ENCODE measurements at regions not wholly inside any gene's neighbourhood (a gene's known extent, or its start where the extent isn't known, plus 50 kb on each side); places are given as distances from the start of the nearest gene placed in this dataset.
"Not testable (repeated sequence)": the region's sequence is repeated elsewhere in the genome, so short reads cannot be mapped to it uniquely, and the experiment has no call there.

- Mint-ChIP-seq H3K36me3 (ENCODE audit: low read depth, unreplicated experiment) (no peaks in the 10 kb centered on the region), H3K27ac (ENCODE audit: unreplicated experiment) (no peak overlapping the region), H3K4me3 (ENCODE audit: unreplicated experiment) (no peak overlapping the region), H3K4me1 (ENCODE audit: low read depth, unreplicated experiment) (peaks cover 3% of the 10 kb centered on the region), H3K9me3 (ENCODE audit: unreplicated experiment) (no peaks in the 10 kb centered on the region), H3K27me3 (ENCODE audit: low read depth, unreplicated experiment) (no peaks in the 10 kb centered on the region)
- H3K36me3 ChIP-seq (ENCODE audit: insufficient read depth, low read length) = no peaks in the 10 kb centered on the region
- H2AFZ ChIP-seq (ENCODE audit: low read depth, low read length) = no peak overlapping the region
- H4K20me1 ChIP-seq (ENCODE audit: insufficient read depth, low read length) = no peaks in the 10 kb centered on the region
- FAIRE-seq = no peak
- peaks cover 3% of the 10 kb centered on the region for H3K4me1 ChIP-seq (ENCODE audit: insufficient read depth, low read length)
- no peaks in the 10 kb centered on the region for H3K79me2 ChIP-seq (ENCODE audit: insufficient read depth, low read length)
- no peaks in the 10 kb centered on the region for H3K9me3 ChIP-seq (ENCODE audit: insufficient read depth, low read depth, low read length)
- H3K4me3 ChIP-seq (ENCODE audit: insufficient read depth, low read depth, low read length) = no peak overlapping the region
- H3K9ac ChIP-seq (ENCODE audit: low read length) = no peak overlapping the region
- peak; percentile 68 for DNase-seq (ENCODE audit: low read depth)
- no peak overlapping the region for H3K27ac ChIP-seq (ENCODE audit: low read depth, low read length)
- no peaks in the 10 kb centered on the region for H3K27me3 ChIP-seq (ENCODE audit: insufficient read depth, low read length)
- peak overlapping the region; percentile 44 for H3K4me2 ChIP-seq (ENCODE audit: low read length)
- TF ChIP-seq, protein P1, sequence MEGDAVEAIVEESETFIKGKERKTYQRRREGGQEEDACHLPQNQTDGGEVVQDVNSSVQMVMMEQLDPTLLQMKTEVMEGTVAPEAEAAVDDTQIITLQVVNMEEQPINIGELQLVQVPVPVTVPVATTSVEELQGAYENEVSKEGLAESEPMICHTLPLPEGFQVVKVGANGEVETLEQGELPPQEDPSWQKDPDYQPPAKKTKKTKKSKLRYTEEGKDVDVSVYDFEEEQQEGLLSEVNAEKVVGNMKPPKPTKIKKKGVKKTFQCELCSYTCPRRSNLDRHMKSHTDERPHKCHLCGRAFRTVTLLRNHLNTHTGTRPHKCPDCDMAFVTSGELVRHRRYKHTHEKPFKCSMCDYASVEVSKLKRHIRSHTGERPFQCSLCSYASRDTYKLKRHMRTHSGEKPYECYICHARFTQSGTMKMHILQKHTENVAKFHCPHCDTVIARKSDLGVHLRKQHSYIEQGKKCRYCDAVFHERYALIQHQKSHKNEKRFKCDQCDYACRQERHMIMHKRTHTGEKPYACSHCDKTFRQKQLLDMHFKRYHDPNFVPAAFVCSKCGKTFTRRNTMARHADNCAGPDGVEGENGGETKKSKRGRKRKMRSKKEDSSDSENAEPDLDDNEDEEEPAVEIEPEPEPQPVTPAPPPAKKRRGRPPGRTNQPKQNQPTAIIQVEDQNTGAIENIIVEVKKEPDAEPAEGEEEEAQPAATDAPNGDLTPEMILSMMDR (IDR thresholded peaks at IDR 0.05; ENCODE audit: insufficient read depth, low read depth, low read length) = no peak
- TF ChIP-seq EZH2 (IDR thresholded peaks at IDR 0.05; ENCODE audit: insufficient read depth, low read length) = no peak
Measured at GRCh38 chr2:175726223-175726622, 275.8 kb downstream of the LNPK start.

DNA sequence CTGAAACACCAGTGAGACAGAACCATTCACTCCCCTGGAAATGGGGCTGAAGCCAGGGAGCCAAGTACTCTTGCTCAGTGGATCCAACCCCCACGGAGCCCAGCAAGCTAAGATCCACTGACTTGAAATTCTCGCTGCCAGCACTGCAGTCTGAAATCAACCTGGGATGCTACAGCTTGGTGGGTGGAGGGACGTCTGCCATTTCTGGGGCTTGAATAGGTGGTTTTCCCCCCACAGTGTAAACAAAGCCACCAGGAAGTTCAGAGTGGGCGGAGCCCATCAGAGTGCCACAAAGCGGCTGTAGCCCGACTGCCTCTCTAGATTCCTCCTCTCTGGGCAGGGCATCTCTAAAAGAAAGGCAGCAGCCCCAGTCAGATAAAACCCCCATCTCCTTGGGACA, 292.8 kb downstream of the LNPK start:
- Histone ChIP-seq H4K20me1 (ENCODE audit: insufficient read depth, low read length) (no peaks in the 10 kb centered on the region), H3K79me2 (ENCODE audit: insufficient read depth, low read length) (no peaks in the 10 kb centered on the region), H3K4me2 (ENCODE audit: low read length) (no peak overlapping the region), H3K36me3 (ENCODE audit: insufficient read depth, low read length) (no peaks in the 10 kb centered on the region), H3K9me3 (ENCODE audit: insufficient read depth, low read depth, low read length) (no peaks in the 10 kb centered on the region), H3K4me1 (ENCODE audit: insufficient read depth, low read length) (no peaks in the 10 kb centered on the region), H2AFZ (ENCODE audit: low read depth, low read length) (no peak overlapping the region), H3K27ac (ENCODE audit: low read depth, low read length) (no peak overlapping the region), H3K27me3 (ENCODE audit: insufficient read depth, low read length) (no peaks in the 10 kb centered on the region), H3K9ac (ENCODE audit: low read length) (no peak overlapping the region), H3K4me3 (ENCODE audit: insufficient read depth, low read depth, low read length) (no peak overlapping the region)
- Mint-ChIP-seq H3K4me1 (ENCODE audit: low read depth, unreplicated experiment) (no peaks in the 10 kb centered on the region), H3K4me3 (ENCODE audit: unreplicated experiment) (no peak overlapping the region), H3K27ac (ENCODE audit: unreplicated experiment) (no peak overlapping the region), H3K27me3 (ENCODE audit: low read depth, unreplicated experiment) (peaks cover 10% of the 10 kb centered on the region), H3K9me3 (ENCODE audit: unreplicated experiment) (peaks cover 5% of the 10 kb centered on the region), H3K36me3 (ENCODE audit: low read depth, unreplicated experiment) (no peaks in the 10 kb centered on the region)
- FAIRE-seq = no peak
- no peak for TF ChIP-seq EZH2 (IDR thresholded peaks at IDR 0.05; ENCODE audit: insufficient read depth, low read length)
- TF ChIP-seq, protein P1 (IDR thresholded peaks at IDR 0.05; ENCODE audit: insufficient read depth, low read depth, low read length) = no peak
- no peak for DNase-seq (ENCODE audit: low read depth)

- H2AFZ ChIP-seq (ENCODE audit: low read depth, low read length) = no peak overlapping the region
- TF ChIP-seq, protein P1 (IDR thresholded peaks at IDR 0.05; ENCODE audit: insufficient read depth, low read depth, low read length) = no peak
- no peak overlapping the region for H3K9ac ChIP-seq (ENCODE audit: low read length)
- no peaks in the 10 kb centered on the region for H3K9me3 ChIP-seq (ENCODE audit: insufficient read depth, low read depth, low read length)
- H3K27ac ChIP-seq (ENCODE audit: low read depth, low read length) = no peak overlapping the region
- FAIRE-seq (no peak), DNase-seq (ENCODE audit: low read depth) (no peak)
- no peaks in the 10 kb centered on the region for H4K20me1 ChIP-seq (ENCODE audit: insufficient read depth, low read length)
- H3K36me3 ChIP-seq (ENCODE audit: insufficient read depth, low read length) = no peaks in the 10 kb centered on the region
- H3K4me2 ChIP-seq (ENCODE audit: low read length) = no peak overlapping the region
- peaks cover 10% of the 10 kb centered on the region for H3K27me3 Mint-ChIP-seq (ENCODE audit: low read depth, unreplicated experiment)
- H3K4me1 ChIP-seq (ENCODE audit: insufficient read depth, low read length) = no peaks in the 10 kb centered on the region
- H3K36me3 Mint-ChIP-seq (ENCODE audit: low read depth, unreplicated experiment) = no peaks in the 10 kb centered on the region
- no peaks in the 10 kb centered on the region for H3K27me3 ChIP-seq (ENCODE audit: insufficient read depth, low read length)
- H3K9me3 Mint-ChIP-seq (ENCODE audit: unreplicated experiment) = no peaks in the 10 kb centered on the region
- no peak overlapping the region for H3K4me3 ChIP-seq (ENCODE audit: insufficient read depth, low read depth, low read length)
- H3K4me1 Mint-ChIP-seq (ENCODE audit: low read depth, unreplicated experiment) = no peaks in the 10 kb centered on the region
- H3K4me3 Mint-ChIP-seq (ENCODE audit: unreplicated experiment) = no peak overlapping the region
- H3K27ac Mint-ChIP-seq (ENCODE audit: unreplicated experiment) = no peak overlapping the region
- no peaks in the 10 kb centered on the region for H3K79me2 ChIP-seq (ENCODE audit: insufficient read depth, low read length)
Measured at GRCh38 chr2:175707322-175707721, 294.7 kb downstream of the LNPK start.

GRCh38 chr2:175704568-175704967, 297.5 kb downstream of the LNPK start:
- H3K9me3 ChIP-seq (ENCODE audit: insufficient read depth, low read depth, low read length); H3K27ac Mint-ChIP-seq (ENCODE audit: unreplicated experiment); FAIRE-seq; H3K4me3 Mint-ChIP-seq (ENCODE audit: unreplicated experiment); DNase-seq (ENCODE audit: low read depth); H4K20me1 ChIP-seq (ENCODE audit: insufficient read depth, low read length); H3K9ac ChIP-seq (ENCODE audit: low read length); H3K36me3 ChIP-seq (ENCODE audit: insufficient read depth, low read length); H3K4me3 ChIP-seq (ENCODE audit: insufficient read depth, low read depth, low read length); H3K9me3 Mint-ChIP-seq (ENCODE audit: unreplicated experiment); H3K36me3 Mint-ChIP-seq (ENCODE audit: low read depth, unreplicated experiment); H3K4me1 ChIP-seq (ENCODE audit: insufficient read depth, low read length); H2AFZ ChIP-seq (ENCODE audit: low read depth, low read length); H3K79me2 ChIP-seq (ENCODE audit: insufficient read depth, low read length); H3K4me2 ChIP-seq (ENCODE audit: low read length); H3K27ac ChIP-seq (ENCODE audit: low read depth, low read length); H3K4me1 Mint-ChIP-seq (ENCODE audit: low read depth, unreplicated experiment); H3K27me3 Mint-ChIP-seq (ENCODE audit: low read depth, unreplicated experiment); H3K27me3 ChIP-seq (ENCODE audit: insufficient read depth, low read length): not testable (repeated sequence)
